LNCaP clone FGC (cell line): ENCODE measurements at regions not wholly inside any gene's neighbourhood (a gene's known extent, or its start where the extent isn't known, plus 50 kb on each side); places are given as distances from the start of the nearest gene placed in this dataset.

ENCODE experiments used
- DNase-seq: peaks from one replicate; pipeline ENCODE4 v3.0.0-alpha.2; 2011; ENCODE audit warnings: low read depth
- H3K4me3 ChIP-seq: 2 replicates; pipeline ENCODE4 v1.5.1; 2011; ENCODE audit warnings: mild to moderate bottlenecking, low read depth, low read length, control low read depth
- CTCF ChIP-seq: IDR thresholded peaks from 2 replicates; pipeline ENCODE4 v1.5.1; 2012; ENCODE audit warnings: mild to moderate bottlenecking; ENCODE audit not compliant: control insufficient read depth, insufficient read depth; ENCODE audit errors: extremely low read depth

GRCh38 chr6:149267513-149268043 lies 49.9 kb upstream of the TAB2 start:
- TF ChIP-seq CTCF: no peak
- DNase-seq: no peak
- no peak overlapping the region for H3K4me3 ChIP-seq
